ENCODE measurements at regions not wholly inside any gene's neighbourhood (a gene's known extent, or its start where the extent isn't known, plus 50 kb on each side); places are given as distances from the start of the nearest gene placed in this dataset.

DNA sequence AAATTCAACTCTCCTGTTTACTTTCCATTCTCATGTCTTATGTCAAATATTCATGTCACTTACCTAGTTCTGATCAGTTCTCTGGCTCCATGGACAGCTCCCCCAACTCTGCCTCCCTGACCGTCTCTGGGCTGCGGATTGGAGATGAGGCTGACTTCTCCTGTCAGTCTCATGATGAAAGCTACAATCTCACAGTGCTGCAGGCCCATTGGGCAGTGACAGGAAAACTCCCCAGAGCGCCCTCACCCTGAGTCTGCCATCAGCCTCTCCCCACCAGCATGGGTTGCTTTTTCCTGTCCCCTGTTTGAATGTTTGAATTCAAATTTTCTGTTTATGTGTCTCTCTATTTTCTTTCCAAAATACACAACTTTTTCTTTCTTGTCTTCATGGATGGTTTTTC is 63.8 kb upstream of the TOP3B start:
- intact Hi-C loops (cut with micrococcal nuclease) = no loop called here
- TF ChIP-seq, protein P1, sequence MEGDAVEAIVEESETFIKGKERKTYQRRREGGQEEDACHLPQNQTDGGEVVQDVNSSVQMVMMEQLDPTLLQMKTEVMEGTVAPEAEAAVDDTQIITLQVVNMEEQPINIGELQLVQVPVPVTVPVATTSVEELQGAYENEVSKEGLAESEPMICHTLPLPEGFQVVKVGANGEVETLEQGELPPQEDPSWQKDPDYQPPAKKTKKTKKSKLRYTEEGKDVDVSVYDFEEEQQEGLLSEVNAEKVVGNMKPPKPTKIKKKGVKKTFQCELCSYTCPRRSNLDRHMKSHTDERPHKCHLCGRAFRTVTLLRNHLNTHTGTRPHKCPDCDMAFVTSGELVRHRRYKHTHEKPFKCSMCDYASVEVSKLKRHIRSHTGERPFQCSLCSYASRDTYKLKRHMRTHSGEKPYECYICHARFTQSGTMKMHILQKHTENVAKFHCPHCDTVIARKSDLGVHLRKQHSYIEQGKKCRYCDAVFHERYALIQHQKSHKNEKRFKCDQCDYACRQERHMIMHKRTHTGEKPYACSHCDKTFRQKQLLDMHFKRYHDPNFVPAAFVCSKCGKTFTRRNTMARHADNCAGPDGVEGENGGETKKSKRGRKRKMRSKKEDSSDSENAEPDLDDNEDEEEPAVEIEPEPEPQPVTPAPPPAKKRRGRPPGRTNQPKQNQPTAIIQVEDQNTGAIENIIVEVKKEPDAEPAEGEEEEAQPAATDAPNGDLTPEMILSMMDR (IDR thresholded peaks at IDR 0.05) = no peak
- Mint-ChIP-seq H3K36me3 (ENCODE audit: low read depth) (no peaks in the 10 kb centered on the region), H3K27me3 (no peaks in the 10 kb centered on the region), H3K4me3 (peak overlapping the region; percentile 67), H3K27ac (peak overlapping the region; percentile 80), H3K4me1 (peaks cover 51% of the 10 kb centered on the region), H3K9me3 (no peaks in the 10 kb centered on the region)
- ATAC-seq (ENCODE audit: low read depth) (peak; percentile 49), DNase-seq (no peak)
- ChIA-PET POLR2A (interaction anchor here (0.6 to 2.2 kb wide), 2 partner anchors 14 to 63 kb away, joined by 3 to 8 read pairs; no protein-coding TSS in a partner anchor), CTCF (interaction anchor here (0.8 to 5.3 kb wide), 2 partner anchors 16 to 111 kb away, joined by 3 to 38 read pairs; no protein-coding TSS in a partner anchor)

DNA sequence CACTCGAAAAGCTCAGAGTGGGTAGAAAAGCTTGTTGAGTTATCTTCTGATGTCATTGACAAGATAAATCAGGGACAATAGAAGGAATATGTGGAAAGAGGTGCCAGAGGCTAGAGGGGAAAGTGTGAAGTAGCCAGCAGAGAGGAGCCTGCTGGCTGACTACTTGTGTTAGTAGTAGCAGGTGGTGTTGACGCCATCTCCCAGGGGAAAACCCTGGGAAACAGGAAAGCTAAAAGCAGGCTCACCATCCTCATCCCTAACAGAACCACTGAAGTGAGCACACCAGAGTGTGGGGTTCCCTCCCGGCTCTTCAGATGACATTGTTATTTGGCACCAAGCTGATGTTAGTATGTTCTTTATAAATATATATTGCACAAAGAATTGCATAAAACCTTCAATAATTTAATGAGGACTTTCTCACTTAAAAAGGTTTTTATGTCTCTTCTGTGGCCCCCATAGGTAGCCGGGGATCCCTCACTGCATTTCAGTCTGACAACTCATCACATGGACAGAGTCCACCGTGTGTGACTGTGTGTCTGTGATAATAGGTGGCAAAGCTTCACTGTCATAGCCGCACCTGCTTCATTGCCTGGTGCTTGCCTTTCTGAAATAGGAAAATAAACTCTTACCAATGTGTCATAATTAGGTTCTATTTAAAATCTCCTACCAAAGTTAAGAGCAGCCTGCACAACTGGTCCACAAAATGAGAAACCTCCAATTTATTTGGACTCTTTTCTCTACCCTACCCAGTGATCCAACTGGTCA is 63.2 kb upstream of the TOP3B start:
- POLR2A ChIA-PET = interaction anchor here (0.6 to 2.2 kb wide), 3 partner anchors 14 to 62 kb away, joined by 3 to 8 read pairs (median 3); no protein-coding TSS in a partner anchor
- no peaks in the 10 kb centered on the region for H3K27me3 Mint-ChIP-seq
- DNase-seq (no peak), ATAC-seq (ENCODE audit: low read depth) (no peak)
- H3K36me3 Mint-ChIP-seq (ENCODE audit: low read depth) = no peaks in the 10 kb centered on the region
- CTCF ChIA-PET = interaction anchor here (0.8 to 5.3 kb wide), 3 partner anchors 14 to 112 kb away, joined by 3 to 43 read pairs (median 38); no protein-coding TSS in a partner anchor
- TF ChIP-seq, protein P1 (IDR thresholded peaks at IDR 0.05) = no peak
- intact Hi-C loops (cut with micrococcal nuclease) = no loop called here
- H3K4me1 Mint-ChIP-seq = peaks cover 52% of the 10 kb centered on the region
- H3K27ac Mint-ChIP-seq = peak overlapping the region; percentile 80
- peak overlapping the region; percentile 67 for H3K4me3 Mint-ChIP-seq
- no peaks in the 10 kb centered on the region for H3K9me3 Mint-ChIP-seq

DNA sequence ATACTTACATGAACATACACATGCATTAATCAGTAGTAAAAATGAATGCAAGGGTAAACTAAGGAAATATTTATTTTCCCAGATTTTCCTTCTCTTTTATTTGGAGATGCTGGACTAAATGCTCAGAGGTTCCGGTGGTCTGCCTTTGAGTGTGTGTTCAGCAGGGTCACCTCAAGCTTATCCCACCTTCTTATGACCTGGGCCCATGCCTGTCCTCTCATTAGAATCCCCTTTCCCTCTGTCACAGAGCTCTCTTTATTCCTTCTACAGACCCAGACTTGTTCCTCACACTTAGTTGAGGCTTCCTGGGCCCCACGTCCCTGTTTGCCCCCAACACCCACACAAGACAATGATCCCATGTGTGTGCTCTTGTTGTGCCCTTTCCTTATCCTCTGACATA is 61.6 kb upstream of the TOP3B start:
- Mint-ChIP-seq H3K36me3 (ENCODE audit: low read depth) (no peaks in the 10 kb centered on the region), H3K4me3 (no peak overlapping the region), H3K4me1 (peaks cover 66% of the 10 kb centered on the region), H3K27ac (peak overlapping the region; percentile 3), H3K9me3 (peaks cover 2% of the 10 kb centered on the region), H3K27me3 (no peaks in the 10 kb centered on the region)
- DNase-seq (no peak), ATAC-seq (ENCODE audit: low read depth) (no peak)
- intact Hi-C loops (cut with micrococcal nuclease) = no loop called here
- ChIA-PET CTCF (interaction anchor here (1.0 to 5.3 kb wide), 4 partner anchors 10 to 67 kb away, joined by 4 to 43 read pairs (median 30); no protein-coding TSS in a partner anchor), POLR2A (interaction anchor here (0.9 to 2.7 kb wide), 5 partner anchors 13 to 118 kb away, joined by 3 to 65 read pairs (median 16); partner anchors contain the start of gene TOP3B)
- TF ChIP-seq, protein P1 (IDR thresholded peaks at IDR 0.05) = no peak

DNA sequence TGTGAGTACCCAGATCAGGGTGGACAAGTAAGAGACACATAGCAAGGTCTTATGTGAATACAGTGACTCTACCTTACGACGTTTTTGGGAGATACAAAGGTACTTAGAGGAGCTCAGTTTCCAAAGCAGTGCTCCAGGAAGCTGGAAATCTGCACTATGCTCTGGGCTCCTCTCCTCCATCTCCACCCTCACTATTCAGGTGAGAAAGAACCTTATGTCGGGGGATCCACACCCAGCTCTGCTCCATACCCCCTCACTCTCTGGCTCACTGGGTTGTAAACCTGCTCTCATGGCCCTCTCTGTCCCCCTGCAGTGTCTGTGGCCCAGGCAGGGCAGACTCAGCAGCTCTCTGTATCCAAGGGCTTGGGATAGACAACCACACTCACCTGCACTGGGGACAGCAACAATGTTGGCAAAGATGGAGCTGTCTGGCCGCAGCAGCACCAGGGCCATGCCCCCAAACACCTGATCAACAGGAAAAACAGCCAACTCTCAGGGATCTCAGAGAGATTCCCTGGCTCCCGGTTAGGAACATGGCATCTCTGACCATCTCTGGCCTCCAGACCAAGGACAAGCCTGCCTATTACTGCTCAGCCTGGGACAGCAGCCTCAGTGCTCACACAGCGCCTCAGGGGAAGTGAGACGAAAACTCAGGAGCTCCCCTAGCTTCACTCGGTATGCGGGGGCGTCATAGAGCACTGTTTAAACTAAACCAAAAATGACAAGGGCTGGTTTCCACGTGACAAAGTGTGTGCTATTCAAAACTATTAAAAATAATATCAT is 60.9 kb upstream of the TOP3B start:
- CTCF ChIA-PET = interaction anchor here (1.0 to 5.3 kb wide), 8 partner anchors 9 to 300 kb away, joined by 3 to 43 read pairs (median 4); no protein-coding TSS in a partner anchor
- ATAC-seq (ENCODE audit: low read depth) = peak; percentile 73
- TF ChIP-seq, protein P1 (IDR thresholded peaks at IDR 0.05) = no peak
- H3K27ac Mint-ChIP-seq = peak overlapping the region; percentile 82
- peaks cover 73% of the 10 kb centered on the region for H3K4me1 Mint-ChIP-seq
- POLR2A ChIA-PET = interaction anchor here (0.6 to 2.7 kb wide), 7 partner anchors 12 to 1744 kb away, joined by 3 to 65 read pairs (median 6); partner anchors contain the start of gene TOP3B
- no peaks in the 10 kb centered on the region for H3K27me3 Mint-ChIP-seq
- H3K4me3 Mint-ChIP-seq = peak overlapping the region; percentile 82
- H3K36me3 Mint-ChIP-seq (ENCODE audit: low read depth) = no peaks in the 10 kb centered on the region
- H3K9me3 Mint-ChIP-seq = peaks cover 2% of the 10 kb centered on the region
- intact Hi-C loops (cut with micrococcal nuclease) = loop anchor here (2.0 kb wide), 1 partner anchor 17 kb away; no protein-coding TSS in a partner anchor
- DNase-seq = no peak

All from activated B cell treated with CpG ODN at 0.5 μM for 24 hours (primary cell).